CD4-positive, alpha-beta T cell treated with Interleukin-21 for 1 hour (primary cell): ENCODE measurements at regions not wholly inside any gene's neighbourhood (a gene's known extent, or its start where the extent isn't known, plus 50 kb on each side); places are given as distances from the start of the nearest gene placed in this dataset.

Experiments used
- DNase-seq: peaks from one replicate; pipeline ENCODE4 v3.0.0-alpha.2; 2020

GRCh38 chr11:33615751-33616150 lies 84.9 kb downstream of the C11orf91 start:
- DNase-seq, result no peak

- no peak for DNase-seq
Observed at GRCh38 chr11:33613404-33613803, 87.2 kb downstream of the C11orf91 start.

DNA sequence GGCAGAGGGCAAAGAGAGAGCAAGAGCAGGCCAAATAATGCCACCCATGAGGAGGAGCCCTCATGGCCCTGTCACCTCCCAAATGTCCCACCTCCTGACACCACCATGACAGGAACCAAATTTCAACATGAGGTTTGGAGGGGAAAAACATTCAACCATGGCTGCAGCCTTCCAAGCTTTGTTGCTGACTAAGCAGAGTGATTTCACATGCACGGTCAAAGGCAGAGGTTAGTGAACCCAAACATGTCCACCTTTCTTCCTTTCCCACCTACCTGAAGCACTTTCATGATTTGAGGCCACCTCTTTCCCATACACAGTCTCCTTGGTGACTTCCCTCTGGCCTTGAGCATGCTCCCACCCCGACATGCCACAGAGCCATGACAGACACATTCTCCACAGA lies 89.7 kb downstream of the C11orf91 start:
- no peak for DNase-seq

DNA sequence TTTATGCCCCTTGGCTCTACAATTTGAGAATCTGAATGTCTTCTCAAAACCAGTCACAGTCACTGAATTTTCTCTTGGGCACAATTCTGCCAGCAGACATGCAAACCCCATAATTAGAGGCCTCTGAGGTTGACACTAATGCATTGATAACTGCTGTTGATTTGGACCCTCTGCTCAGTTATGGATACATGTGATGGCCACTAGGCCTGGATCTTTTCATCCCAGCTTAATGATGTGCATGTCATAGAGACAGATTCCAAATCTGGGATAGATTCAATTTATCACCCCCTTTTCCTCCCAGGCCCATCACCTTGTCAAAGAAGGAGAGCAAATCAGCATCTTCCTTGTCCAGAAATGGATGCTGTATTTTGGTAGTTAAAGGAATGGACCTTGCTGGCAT lies 92.2 kb downstream of the C11orf91 start:
- DNase-seq, result no peak

DNA sequence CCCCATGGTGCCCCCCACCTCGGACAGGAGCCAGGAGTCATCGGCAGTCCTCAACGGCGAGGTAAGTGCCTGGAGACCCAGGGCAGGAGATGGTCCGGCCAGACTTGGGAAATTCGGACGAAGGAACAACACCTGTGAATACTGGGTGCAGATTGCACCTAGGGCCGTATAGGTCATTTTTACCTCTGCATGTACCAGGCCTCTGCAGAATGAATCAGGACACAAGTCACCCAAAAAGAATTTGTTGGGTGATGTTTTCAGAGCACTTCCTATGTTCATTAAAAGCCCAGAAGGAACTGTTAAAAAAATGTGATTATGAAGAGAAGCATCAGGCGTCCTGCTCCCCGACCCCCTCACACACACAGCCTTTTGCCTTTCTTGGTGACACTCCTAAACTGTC lies 93.9 kb downstream of the C11orf91 start:
- no peak for DNase-seq

DNA sequence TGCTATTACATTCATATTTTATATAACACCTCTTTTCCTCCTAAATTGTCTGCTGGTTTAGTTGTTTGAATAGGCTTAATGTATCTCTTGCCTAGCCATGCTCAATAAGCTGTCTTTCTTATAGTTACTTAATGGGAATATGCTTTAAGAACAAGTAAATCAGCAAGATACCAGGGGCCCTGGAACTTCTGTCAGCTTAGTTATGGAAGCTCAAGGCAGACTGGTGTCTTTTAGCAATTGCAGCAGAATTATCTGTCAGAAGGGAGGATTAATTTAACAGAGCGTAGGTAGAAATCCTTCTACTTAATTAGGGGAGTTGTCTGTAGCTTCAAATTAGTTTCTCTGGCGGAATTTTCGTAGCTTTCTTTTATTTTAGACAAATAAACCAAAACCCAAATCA lies 94.9 kb downstream of the C11orf91 start:
- DNase-seq, result no peak

GRCh38 chr11:33598426-33599069 lies 102.1 kb downstream of the C11orf91 start:
- DNase-seq, result no peak

GRCh38 chr11:33594188-33594587 lies 106.4 kb downstream of the C11orf91 start:
- DNase-seq, result no peak

- DNase-seq, result no peak
Observed at GRCh38 chr11:33590441-33590840, 110.2 kb downstream of the C11orf91 start.

- DNase-seq, result no peak
Observed at GRCh38 chr11:33588056-33588455, 112.6 kb downstream of the C11orf91 start.

DNA sequence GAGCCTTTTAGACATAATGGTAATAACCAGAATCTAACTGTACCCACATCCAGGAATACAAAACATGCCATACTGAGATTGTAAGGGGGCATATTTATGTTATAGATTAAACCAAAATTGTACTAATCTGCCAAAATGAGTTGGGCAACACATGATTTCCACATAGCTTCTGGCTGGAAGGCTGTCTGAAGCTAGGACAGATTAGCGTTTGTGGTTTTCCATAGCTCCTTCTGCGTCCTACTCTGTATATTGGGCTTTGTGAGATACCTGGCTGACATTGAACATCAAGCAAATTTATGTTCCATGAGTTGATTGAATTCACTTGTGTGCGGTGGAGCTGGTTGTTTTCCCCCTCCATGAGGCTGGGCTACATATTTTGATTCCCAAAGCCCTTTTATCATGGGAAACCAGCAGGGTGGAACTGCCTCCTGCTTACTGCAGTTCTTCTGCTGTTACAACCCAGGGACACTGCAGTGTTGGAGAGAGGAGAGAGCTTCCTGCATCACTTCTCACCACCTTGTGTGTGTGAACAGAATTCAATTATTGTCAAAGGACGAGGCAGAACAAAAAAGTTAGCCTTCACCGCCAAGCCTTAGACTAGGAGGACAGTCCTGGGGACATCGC lies 114.9 kb downstream of the C11orf91 start:
- no peak for DNase-seq

- no peak for DNase-seq
Observed at GRCh38 chr11:33582636-33583325, 117.8 kb downstream of the C11orf91 start.

DNA sequence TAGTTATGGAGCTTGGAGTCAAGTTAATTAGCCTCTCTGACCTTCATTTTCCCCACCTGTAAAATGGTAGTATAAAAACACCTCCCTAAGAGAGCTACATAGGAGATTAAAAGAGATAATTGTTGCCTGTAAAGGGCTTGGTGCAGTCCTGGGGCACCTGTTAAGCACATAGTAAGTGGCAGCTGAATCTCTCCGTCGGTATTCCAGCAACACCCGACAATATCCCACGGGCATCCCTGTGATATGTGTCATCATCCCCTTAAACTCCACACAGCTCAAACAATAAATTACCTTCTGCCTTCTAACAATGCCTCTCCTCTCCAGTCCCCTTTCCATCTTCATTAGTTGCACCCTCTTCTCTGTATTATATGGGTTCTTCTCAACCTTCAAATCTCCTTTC lies 121.5 kb downstream of the C11orf91 start:
- DNase-seq, result no peak

GRCh38 chr11:33577204-33577603 lies 123.4 kb downstream of the C11orf91 start:
- no peak for DNase-seq

GRCh38 chr11:33575311-33575710 lies 125.3 kb downstream of the C11orf91 start:
- DNase-seq, result no peak

DNA sequence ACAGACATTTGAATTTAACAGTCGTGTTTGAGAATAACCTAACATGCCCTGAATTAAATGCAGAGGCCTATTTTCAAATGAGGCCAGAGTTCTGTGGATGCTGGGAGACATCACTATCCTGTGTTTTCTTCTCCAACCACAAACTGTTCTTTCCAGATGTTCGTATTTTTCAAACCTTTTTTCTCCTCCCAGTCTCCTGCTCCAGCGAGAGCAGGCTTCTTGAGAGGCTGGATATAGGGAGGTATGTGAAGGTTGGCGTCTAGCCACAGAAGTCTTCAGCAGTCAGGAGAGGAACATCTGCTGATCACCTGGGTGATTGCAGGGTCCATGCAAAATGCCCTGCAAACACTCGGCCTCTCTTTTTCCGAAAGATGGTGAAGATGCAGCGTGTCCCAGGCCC lies 126.3 kb downstream of the C11orf91 start:
- DNase-seq, result no peak

- DNase-seq, result no peak
Observed at GRCh38 chr11:33569333-33569732, 131.3 kb downstream of the C11orf91 start.

DNA sequence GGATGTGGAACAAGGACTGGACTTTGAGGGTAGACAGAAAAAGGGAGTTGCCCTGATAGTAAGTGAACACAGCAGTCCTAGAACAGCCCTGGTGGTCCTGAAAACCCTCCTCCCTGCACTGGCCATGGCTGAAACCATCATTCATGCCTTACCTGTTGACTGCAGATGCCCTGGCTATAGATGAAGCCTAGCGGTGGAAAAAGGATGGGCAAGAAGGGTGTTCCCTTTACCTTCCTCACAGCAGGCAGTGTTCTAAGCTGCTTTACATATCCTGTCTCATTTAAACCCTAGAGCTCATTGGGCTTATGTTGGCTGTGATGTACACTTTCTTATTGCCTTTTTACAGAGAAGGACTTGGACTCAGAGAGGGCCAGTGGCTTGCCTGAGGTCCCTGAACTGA lies 133.6 kb downstream of the C11orf91 start:
- DNase-seq, result no peak

DNA sequence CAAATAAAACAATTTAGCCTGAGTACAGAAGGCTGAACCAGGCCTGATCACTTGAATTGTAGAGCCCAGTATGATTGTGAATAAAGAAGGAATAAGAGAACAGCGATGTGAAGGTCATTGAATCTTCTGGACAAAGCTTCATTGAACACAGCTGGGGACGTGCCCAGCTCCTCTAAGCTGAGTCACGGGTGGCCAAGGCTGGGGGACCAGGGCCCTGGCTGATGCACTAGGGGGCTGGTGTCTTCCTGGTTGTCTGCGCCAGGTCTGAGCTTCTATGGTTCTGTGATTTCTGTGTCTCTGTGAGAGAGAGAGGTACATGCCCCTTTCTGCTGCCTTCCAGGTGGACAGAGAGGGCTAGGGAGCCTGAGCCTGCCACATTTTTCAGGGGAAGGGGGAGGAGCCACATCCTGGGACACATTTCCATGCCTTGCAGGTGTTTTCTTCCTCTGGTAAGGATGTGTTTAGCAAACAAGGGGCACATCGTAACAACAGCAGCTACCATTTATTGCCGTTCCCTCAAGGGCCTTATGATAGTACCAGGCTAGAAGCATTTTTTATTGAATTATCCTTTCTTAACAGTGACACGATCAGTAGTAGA lies 135.7 kb downstream of the C11orf91 start:
- DNase-seq, result no peak

DNA sequence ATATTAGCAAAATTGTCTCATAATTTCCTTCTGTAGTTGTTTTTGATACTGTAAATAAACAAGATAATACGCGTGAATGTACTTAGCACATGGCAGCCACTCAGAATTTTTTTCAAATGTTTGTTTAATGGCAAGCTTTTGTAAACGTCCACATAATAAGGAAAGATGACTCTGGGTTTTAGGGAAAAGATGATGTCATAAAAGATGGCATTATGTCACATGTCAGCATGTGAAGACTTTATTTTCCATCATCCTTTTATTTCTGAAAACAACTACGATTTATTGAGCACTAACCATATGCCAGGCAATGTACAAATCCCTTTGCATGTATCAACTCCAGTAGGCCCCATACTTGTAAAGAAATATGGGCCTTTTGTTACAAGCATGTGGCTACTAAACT lies 139.9 kb downstream of the C11orf91 start:
- DNase-seq, result no peak

DNA sequence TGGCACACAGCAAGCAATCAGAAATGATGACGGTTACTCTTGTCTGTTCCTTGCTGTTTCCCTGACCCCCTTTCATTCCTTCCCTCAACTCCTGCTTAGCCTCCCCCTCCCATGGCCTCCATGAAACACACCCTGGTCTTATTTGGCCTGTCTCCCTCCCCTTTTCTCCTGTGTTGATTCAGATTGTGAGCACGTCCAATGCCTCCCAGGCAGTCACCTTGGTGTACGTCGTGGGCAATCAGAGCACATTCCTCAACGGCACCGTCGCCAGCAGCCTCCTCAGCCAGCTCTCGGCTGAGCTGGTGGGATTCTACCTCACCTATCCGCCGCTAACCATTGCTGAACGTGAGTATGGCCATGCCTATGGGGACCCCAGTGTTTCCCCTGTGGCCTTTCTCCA lies 141.1 kb downstream of the C11orf91 start:
- DNase-seq, result no peak

DNA sequence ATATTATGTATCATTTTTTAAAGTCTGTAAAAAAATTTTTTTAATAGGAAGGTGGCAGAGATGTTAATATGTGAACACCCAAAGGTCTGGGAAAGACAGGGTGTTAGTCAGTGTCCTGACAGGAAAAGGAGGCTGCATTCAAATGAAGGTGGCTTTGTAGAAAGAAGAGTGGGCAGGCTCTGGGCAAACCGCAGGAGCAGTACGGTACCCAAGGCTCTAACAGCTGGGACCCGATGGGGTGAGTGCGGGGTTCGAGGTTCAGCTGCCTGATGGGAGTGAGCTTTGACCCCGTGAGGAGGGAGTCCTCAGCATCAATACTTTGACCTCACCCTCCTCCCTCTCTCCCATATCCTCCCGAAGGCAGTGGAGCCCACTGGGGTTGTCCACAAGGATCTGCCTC lies 142.5 kb downstream of the C11orf91 start:
- DNase-seq, result no peak

- DNase-seq, result no peak
Observed at GRCh38 chr11:33557201-33557600, 143.4 kb downstream of the C11orf91 start.

DNA sequence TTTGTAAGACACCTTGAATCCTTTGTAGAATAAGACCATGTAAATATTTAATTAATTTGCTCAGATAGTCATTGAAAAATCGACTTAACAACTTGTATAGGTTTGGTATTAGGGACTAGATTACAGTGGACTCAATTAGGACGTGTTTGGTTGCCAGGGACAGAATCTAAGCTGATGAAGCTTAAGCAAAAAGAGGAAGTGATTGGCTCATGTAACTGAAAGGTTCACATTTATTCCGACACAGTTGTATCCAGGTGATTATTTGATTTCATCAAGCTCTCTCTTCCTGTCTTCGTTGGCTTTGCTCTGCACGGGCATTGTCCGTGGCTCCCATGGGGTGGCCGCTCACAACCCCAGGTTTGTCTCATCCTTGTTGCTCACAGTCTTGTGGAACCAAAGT lies 146.4 kb downstream of the C11orf91 start:
- no peak for DNase-seq
